DMS53 treated with DMSO at 0.1 percent for 48 hours (cell line): ENCODE measurements at regions not wholly inside any gene's neighbourhood (a gene's known extent, or its start where the extent isn't known, plus 50 kb on each side); places are given as distances from the start of the nearest gene placed in this dataset.
A peak's percentile ranks its signal among the peaks of the same experiment; 100 is the strongest.

Source experiments
- DNase-seq: peaks from one replicate; lab custom pipeline; 2025; ENCODE audit not compliant: unreplicated experiment; lab: John Stamatoyannopoulos, UW

DNA sequence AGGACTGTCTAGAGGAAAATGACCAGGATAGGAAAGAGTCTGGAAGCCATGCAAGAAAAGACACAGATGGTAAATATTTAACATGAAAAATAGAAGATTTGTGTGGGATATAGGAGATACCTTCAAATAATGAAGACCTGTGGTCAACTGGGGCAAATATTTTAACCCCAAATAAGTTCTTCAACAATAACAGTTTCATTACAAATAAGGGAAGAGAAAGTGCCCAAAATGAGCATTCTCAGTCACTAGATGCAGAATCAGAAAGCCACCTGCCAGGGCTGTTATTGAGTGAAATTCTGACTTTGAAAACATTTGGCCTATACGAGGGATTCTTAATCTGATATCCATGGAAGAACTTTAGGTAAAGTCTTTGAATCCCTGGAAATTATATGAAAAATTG is 231.2 kb upstream of the PLEKHG7 start:
- no peak for DNase-seq

GRCh38 chr12:92470608-92471021 is 232.2 kb upstream of the PLEKHG7 start:
- no peak for DNase-seq

DNA sequence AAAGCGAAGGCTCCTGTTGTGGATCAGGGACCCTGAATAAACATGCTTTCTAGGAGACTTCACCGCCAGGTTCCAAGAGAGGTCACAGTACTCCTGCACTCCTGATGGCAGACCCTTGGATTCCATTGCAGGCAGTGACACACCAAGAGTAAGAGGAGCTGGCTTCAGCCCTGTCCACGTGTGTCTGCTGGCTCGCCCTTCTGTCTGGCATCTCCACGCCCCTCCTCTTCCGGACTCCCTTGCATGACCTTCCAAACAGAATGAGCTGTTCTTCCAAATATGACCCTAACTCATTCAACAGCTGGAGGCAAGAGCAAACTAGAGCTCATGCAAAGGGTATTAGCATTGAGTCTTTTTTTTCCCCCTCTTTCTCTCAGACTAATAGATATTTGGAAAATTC is 233.0 kb upstream of the PLEKHG7 start:
- DNase-seq, result no peak

- no peak for DNase-seq
Measured at GRCh38 chr12:92468358-92469020, 234.3 kb upstream of the PLEKHG7 start.

DNA sequence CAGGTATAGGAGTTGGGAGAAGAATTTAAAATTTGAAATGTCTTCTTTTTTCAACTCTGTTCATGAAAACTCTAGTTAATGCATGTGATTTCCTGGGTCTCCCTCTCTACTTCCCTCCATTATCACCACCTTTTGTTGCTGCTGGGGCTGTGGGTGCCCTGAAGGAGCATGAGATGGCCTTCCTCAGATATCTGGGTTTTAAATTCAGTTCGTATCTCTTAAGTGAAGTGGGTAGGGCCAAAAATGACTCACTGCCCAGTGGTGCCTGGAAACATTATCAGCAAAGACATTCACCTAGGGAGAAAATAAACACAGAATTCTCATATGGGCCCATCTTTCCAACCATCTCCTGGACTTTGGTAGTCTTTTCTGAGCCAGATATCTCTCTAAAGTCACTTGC is 234.9 kb upstream of the PLEKHG7 start:
- no peak for DNase-seq

DNA sequence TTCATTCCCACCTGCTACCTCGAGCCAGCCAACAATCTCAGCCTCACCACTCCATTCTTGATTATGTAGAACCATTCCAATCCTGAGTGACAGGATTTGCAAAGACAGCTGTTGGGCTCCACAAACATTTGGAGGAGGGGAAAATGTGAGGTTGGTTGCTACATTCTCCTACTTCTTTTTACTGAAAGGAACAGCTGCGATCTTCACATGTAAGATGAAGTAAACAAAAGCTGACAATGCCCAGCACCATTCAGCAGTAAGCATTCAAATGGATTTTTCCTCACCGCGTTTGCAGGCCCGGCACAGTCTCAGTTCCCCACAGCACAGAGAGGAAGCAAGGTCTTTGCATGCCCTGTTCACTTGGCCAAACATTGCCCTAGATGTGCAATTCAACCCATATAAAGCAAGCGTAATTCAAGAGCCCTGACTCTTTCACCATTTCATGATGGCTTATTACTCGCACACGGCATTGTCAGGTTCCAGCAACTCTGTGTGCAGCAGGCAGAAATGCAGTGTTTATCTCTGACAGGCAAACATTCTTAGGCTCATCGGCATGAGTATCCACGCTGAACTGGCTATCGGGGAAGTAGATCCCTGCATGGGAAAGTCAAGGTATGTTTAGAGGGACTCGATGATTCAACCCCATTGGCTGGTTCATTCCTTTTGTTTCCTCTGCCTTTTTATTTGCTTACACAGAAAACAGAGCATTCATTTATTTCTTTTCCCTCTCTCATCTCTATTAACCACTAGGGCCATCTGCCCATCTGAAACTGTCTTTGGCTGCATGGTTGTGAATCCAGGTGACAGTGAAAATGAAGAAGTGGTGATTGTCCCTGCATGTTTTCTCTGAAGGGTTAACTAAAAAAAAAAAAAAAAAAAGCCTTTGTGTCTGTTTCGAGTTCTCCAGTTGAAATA is 236.1 kb upstream of the PLEKHG7 start:
- peak; percentile 70 for DNase-seq

DNA sequence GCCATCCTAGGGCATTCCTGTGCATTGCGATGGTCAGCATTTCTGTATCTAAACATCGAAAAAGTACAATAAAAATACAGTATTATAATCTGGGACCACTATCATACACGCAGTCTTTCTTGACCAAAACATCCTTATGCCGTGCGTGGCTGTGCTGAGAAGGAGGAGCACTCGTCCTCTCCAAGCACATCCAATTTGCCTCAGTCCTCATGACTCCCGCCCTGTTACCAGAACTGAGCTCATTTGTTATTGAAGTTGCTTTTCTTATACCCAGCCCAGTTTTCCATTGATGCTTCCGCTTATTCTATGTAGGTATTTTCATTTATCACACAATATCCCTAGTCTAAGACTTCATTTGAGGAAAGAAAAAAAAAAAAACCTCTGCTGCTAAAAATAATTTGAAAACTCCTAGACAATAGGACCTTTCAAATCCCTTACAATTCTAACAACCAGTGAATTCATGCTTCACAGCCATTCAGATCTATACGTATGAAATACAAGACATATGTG is 236.9 kb upstream of the PLEKHG7 start:
- no peak for DNase-seq

DNA sequence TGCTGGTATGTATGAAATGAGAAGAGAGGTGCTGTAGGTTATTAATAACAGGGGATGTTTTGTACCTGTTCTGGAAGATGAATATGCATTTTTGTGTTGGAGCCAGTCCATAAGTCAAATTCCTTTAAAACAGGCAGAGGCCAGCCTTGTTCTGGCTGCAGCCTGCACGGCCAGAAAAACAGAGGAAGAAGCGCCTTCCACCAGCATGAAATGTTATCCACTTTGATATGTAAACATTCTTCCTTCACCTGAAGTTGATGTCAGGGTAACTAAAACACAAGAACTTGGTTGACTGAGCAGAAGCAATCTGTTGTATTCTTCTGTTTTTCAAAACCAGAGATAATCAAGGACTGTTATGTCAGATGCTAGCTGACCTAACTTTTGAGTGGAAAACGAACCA is 237.9 kb upstream of the PLEKHG7 start:
- DNase-seq, result no peak

- no peak for DNase-seq
Measured at GRCh38 chr12:92463171-92463570, 239.6 kb upstream of the PLEKHG7 start.

GRCh38 chr12:92462527-92462926 is 240.3 kb upstream of the PLEKHG7 start:
- DNase-seq, result no peak

DNA sequence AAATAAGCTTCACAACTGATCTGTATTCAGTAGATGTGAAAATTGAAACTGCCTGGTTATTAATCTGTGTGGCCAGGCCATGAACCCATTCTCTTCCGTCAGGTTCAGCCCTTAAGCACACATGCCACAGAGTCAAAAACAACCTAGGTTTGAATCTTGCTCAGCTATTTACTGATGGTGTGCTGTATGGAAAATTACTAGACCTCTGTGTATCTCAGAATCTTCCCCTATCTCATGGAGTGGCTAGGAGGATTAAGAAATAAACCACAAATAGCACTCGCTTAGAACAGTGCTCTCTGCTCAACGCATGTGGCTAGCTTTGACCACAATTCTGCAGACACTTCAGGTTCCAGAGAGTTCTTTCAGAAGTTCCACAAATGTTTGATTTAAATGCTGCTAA is 240.7 kb upstream of the PLEKHG7 start:
- DNase-seq, result no peak

DNA sequence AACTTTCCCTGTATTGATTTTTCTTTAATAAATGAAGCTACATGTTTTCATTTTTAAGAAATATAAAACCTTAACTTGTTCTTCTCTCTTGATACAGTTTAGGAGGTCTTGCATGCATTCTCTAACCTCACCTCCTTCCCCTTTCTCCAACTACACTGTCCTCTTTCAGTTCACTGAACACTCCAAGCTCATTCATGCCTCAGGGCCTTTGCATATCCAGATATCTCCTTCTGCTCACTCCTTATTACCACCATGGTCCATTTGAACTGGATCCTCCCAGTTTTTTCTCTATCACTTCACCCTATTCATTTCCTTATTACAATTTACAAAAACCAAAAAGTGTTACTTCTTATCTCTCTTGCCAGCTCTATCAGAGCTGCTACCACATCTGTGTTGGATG is 242.9 kb upstream of the PLEKHG7 start:
- no peak for DNase-seq

- DNase-seq, result no peak
Measured at GRCh38 chr12:92458996-92459395, 243.8 kb upstream of the PLEKHG7 start.

DNA sequence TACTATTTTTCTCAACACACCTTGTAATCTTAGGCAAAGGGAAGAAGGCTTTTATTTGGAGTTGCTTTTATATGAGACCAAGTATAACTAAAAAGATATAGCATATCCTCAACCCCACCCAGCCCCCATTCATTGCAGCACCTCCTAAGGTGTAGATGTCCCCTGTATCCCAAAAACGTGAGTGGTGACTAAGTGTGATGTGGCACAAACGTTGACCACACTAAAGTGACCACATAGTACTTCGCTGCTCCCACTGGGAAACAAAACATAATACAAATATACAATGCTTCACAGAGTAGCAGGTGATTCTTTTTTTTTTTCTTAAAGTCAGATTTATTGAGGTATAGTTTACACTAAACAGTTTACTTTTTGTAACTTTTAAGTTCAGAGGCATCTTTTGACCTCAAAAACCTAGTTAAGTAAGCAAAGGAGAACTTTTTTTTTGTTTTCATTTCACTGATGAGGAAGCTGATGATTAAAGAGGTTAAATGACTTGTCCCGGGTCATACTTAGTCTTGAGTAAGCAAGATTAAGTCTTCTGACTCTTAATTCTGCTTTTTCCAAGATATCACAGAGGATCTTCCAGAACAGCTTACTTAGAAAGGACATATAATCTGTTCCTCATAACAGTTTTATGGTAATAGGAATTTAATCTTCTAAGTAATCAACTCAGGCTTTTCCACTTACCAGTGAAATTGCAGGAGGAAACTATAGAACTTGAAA is 245.2 kb upstream of the PLEKHG7 start:
- DNase-seq, result no peak

DNA sequence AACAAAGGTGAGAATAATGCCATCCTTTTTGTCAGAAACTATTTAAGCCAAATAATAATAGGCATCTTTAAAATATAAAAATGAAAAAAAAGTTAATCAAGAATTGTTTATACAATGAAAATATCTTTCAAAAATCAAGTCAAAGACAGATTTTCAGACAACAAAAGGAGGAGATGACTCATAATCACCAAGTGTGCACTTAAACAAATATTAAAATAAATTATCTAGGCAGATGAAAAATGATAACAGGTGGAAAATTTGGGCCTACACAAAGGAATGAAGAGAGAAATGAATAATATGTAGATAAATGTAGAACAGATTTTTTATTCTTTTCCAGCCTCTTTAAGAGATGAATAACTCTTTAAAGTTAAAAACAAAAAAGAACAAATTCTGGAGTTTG is 250.0 kb upstream of the PLEKHG7 start:
- DNase-seq, result peak; percentile 30

GRCh38 chr12:92446083-92446460 is 256.7 kb upstream of the PLEKHG7 start:
- no peak for DNase-seq

GRCh38 chr12:92445253-92446082 is 257.3 kb upstream of the PLEKHG7 start:
- DNase-seq, result no peak

DNA sequence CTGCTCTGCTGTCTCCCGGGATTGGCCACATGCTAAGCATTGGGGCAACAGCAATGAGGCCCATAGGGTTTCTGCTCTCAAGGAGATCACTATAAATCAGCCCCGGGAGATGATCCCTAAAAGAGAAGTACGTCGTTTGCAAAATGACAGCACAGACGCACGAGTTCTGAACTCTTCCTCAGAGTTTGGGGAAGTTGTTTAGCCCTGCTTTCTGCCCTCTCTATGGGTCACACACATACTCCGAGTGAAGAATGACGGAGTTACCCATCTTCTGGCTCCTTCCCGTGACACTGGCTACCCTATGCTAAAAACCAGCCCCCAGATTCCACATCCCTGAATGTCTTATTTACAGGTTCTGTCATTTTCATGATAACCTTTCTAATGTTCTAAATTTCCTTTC is 258.0 kb upstream of the PLEKHG7 start:
- no peak for DNase-seq

- DNase-seq, result no peak
Measured at GRCh38 chr12:92442782-92443181, 260.0 kb upstream of the PLEKHG7 start.

GRCh38 chr12:92440072-92440471 is 262.7 kb upstream of the PLEKHG7 start:
- no peak for DNase-seq

DNA sequence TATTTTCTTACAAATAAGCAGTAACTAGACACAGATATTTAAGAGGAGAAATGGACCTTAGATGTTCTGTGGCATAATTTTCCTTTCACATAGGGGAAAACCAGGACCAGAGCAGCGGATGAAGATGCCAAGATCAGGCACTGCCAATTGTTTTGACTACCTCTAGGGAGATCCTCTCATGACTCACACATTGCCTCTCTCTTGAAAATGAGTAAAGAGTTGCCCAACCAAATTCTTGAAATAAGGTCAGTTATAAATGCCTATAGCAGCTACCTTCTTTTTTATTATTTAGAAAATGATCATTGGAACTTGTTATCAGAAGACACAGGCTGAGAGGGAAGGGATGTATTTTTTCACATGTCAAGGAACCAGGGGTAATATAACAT is 263.4 kb upstream of the PLEKHG7 start:
- no peak for DNase-seq
